Fibroblast of villous mesenchyme (primary cell): ENCODE measurements at regions not wholly inside any gene's neighbourhood (a gene's known extent, or its start where the extent isn't known, plus 50 kb on each side); places are given as distances from the start of the nearest gene placed in this dataset.

ENCODE experiments used
- DNase-seq: peaks from one replicate; pipeline ENCODE4 v3.0.0-alpha.2; 2010; ENCODE audit warnings: low read depth
- H3K4me3 ChIP-seq: 2 replicates; pipeline ENCODE4 v1.5.1; 2011; ENCODE audit warnings: low read depth, mild to moderate bottlenecking, low read length
- CTCF ChIP-seq: IDR thresholded peaks from 2 replicates; pipeline ENCODE4 v1.5.1; 2012; ENCODE audit warnings: low read depth, mild to moderate bottlenecking, low read length; ENCODE audit not compliant: insufficient read depth

- H3K4me3 ChIP-seq: no peak overlapping the region
- no peak for DNase-seq
- no peak for TF ChIP-seq CTCF
These were observed 354.5 kb upstream of the CDH6 start for GRCh38 chr5:30838936-30839496.

GRCh38 chr5:30832519-30832918 is 361.0 kb upstream of the CDH6 start:
- no peak for TF ChIP-seq CTCF
- no peak overlapping the region for H3K4me3 ChIP-seq
- no peak for DNase-seq

DNA sequence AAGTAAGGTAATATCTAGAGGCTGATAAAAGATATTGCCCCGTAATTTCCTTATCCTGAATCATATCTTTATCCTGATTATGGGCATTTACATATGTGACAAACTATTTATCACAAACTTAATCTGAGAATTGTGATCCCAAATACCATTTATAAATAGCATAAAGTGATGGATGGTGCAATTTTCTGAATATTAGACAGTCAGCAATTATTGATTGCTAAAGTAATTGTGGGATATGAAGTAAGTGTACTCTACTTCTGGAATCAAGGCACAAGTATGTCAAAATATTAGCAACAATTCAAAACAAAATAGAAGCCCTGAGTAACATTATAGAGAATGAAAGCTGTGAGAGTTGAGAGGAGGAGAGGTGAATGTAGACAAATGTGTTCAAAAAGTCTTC is 361.9 kb upstream of the CDH6 start:
- no peak overlapping the region for H3K4me3 ChIP-seq
- TF ChIP-seq CTCF: no peak
- DNase-seq: no peak

DNA sequence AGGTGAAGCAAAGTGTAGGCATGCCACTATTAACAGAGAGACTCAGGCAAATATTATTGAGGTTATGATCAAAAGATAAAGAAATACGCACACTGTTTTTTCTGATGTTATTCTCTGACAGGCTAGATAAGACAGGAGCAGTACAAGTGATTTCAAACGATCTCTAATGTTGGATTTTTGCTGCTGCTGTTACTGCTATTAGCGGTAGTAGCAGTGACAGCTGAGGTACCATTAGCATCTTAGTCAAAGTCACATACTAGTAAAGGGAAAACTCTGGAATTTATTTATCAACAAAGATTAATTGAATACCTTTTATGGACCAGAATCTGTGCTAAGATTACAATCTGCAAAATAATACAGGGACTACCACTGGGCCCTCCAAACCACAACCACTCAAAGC is 362.4 kb upstream of the CDH6 start:
- TF ChIP-seq CTCF: no peak
- no peak for DNase-seq

GRCh38 chr5:30811298-30811697 is 382.2 kb upstream of the CDH6 start:
- no peak for DNase-seq
- no peak for TF ChIP-seq CTCF
- no peak overlapping the region for H3K4me3 ChIP-seq

More for the DNA sequence above, 362.4 kb upstream of the CDH6 start:
- H3K4me3 ChIP-seq: no peak overlapping the region

GRCh38 chr5:30809933-30810332 is 383.6 kb upstream of the CDH6 start:
- H3K4me3 ChIP-seq: no peak overlapping the region
- no peak for DNase-seq
- TF ChIP-seq CTCF: no peak

GRCh38 chr5:30808996-30809395 is 384.5 kb upstream of the CDH6 start:
- no peak for TF ChIP-seq CTCF
- H3K4me3 ChIP-seq: no peak overlapping the region
- DNase-seq: no peak
